Activated naive CD4-positive, alpha-beta T cell treated with anti-CD3 and anti-CD28 coated beads, Interleukin-2, amount 50 U/mL, for 72 hours (primary cell): ENCODE measurements at regions not wholly inside any gene's neighbourhood (a gene's known extent, or its start where the extent isn't known, plus 50 kb on each side); places are given as distances from the start of the nearest gene placed in this dataset.
"Not testable (repeated sequence)": the region's sequence is repeated elsewhere in the genome, so short reads cannot be mapped to it uniquely, and the experiment has no call there.

Source experiments
- ATAC-seq, 2 donors: fragments of 150-1000 bp; cut with Tn5 transposase; 2 replicates each; pipeline ENCODE4 v1.10.0; 2021; ENCODE audit warnings: mild to moderate bottlenecking in 2 of 2, moderate library complexity in 2 of 2
- DNase-seq, 2 donors: peaks; one replicate each; pipeline ENCODE4 v3.0.0; 2021 to 2022; ENCODE audit warnings: low spot score in 2 of 2
- H3K27ac Mint-ChIP-seq, 2 donors: one replicate each; pipeline ENCODE4 v1.8.0; 2022; ENCODE audit warnings: mild to moderate bottlenecking in 2 of 2, mixed read lengths in 2 of 2
- H3K36me3 Mint-ChIP-seq, 2 donors: one replicate each; pipeline ENCODE4 v1.8.0; 2022; ENCODE audit warnings: mixed read lengths in 2 of 2
- H3K9me3 Mint-ChIP-seq, 2 donors: one replicate each; pipeline ENCODE4 v1.8.0; 2022; ENCODE audit warnings: mixed read lengths in 2 of 2

- Mint-ChIP-seq H3K9me3 (peaks cover 17 to 18% of the 10 kb centered on the region in 2 donors), H3K36me3 (no peaks in the 10 kb centered on the region), H3K27ac (no peak overlapping the region)
- ATAC-seq (no peak), DNase-seq (no peak)
Observed at GRCh38 chr6:115221198-115221597, 839.5 kb downstream of the FRK start.

- no peak overlapping the region for H3K27ac Mint-ChIP-seq
- no peaks in the 10 kb centered on the region for H3K36me3 Mint-ChIP-seq
- peaks cover 18 to 19% of the 10 kb centered on the region in 2 donors for H3K9me3 Mint-ChIP-seq
- DNase-seq = no peak
- no peak for ATAC-seq
Observed at GRCh38 chr6:115220551-115221159, 840.0 kb downstream of the FRK start.

- peaks cover 12 to 14% of the 10 kb centered on the region in 2 donors for H3K9me3 Mint-ChIP-seq
- H3K36me3 Mint-ChIP-seq = no peaks in the 10 kb centered on the region
- H3K27ac Mint-ChIP-seq = no peak overlapping the region
- DNase-seq (no peak), ATAC-seq (no peak)
Observed at GRCh38 chr6:115219645-115220044, 841.0 kb downstream of the FRK start.

- H3K9me3 Mint-ChIP-seq = peaks cover 13 to 17% of the 10 kb centered on the region in 2 donors
- DNase-seq (no peak), ATAC-seq (no peak)
- no peaks in the 10 kb centered on the region for H3K36me3 Mint-ChIP-seq
- H3K27ac Mint-ChIP-seq = no peak overlapping the region
Observed at GRCh38 chr6:115216835-115217234, 843.9 kb downstream of the FRK start.

GRCh38 chr6:115214283-115214682 is 846.4 kb downstream of the FRK start:
- H3K27ac Mint-ChIP-seq = no peak overlapping the region
- no peak for ATAC-seq
- no peak for DNase-seq
- no peaks in the 10 kb centered on the region for H3K36me3 Mint-ChIP-seq
- H3K9me3 Mint-ChIP-seq = peaks cover 20 to 33% of the 10 kb centered on the region in 2 donors

GRCh38 chr6:115203381-115203780 is 857.3 kb downstream of the FRK start:
- Mint-ChIP-seq H3K36me3 (no peaks in the 10 kb centered on the region), H3K27ac (no peak overlapping the region), H3K9me3 (peaks cover 21 to 24% of the 10 kb centered on the region in 2 donors)
- no peak for DNase-seq
- ATAC-seq = no peak

- Mint-ChIP-seq H3K9me3 (peaks cover 7 to 22% of the 10 kb centered on the region in 2 donors), H3K27ac (no peak overlapping the region), H3K36me3 (no peaks in the 10 kb centered on the region)
- DNase-seq (no peak), ATAC-seq (no peak)
Observed at GRCh38 chr6:115194981-115195638, 852.3 kb upstream of the HS3ST5 start.

GRCh38 chr6:115191989-115192388 is 849.2 kb upstream of the HS3ST5 start:
- H3K9me3 Mint-ChIP-seq = peaks cover 5 to 12% of the 10 kb centered on the region in 2 donors

GRCh38 chr6:115190534-115190933 is 847.7 kb upstream of the HS3ST5 start:
- Mint-ChIP-seq H3K27ac (no peak overlapping the region), H3K36me3 (no peaks in the 10 kb centered on the region), H3K9me3 (peaks cover 5 to 12% of the 10 kb centered on the region in 2 donors)
- ATAC-seq (no peak), DNase-seq (no peak)

More at GRCh38 chr6:115191989-115192388, 849.2 kb upstream of the HS3ST5 start:
- H3K36me3 Mint-ChIP-seq = no peaks in the 10 kb centered on the region
- H3K27ac Mint-ChIP-seq = no peak overlapping the region
- no peak for DNase-seq
- ATAC-seq = no peak

- not testable (repeated sequence) for ATAC-seq, H3K27ac Mint-ChIP-seq, DNase-seq, H3K9me3 Mint-ChIP-seq, H3K36me3 Mint-ChIP-seq
Observed at GRCh38 chr6:115175456-115175855, 832.6 kb upstream of the HS3ST5 start.

- H3K27ac Mint-ChIP-seq, DNase-seq, H3K36me3 Mint-ChIP-seq, ATAC-seq: not testable (repeated sequence)
- H3K9me3 Mint-ChIP-seq = peaks cover 12 to 42% of the 10 kb centered on the region in 2 donors
Observed at GRCh38 chr6:115165912-115166311, 823.1 kb upstream of the HS3ST5 start.

- no peak for ATAC-seq
- H3K36me3 Mint-ChIP-seq = peaks cover 0 to 10% of the 10 kb centered on the region in 2 donors
Observed at GRCh38 chr6:115159733-115160132, 816.9 kb upstream of the HS3ST5 start.

GRCh38 chr6:115137910-115138309 is 795.1 kb upstream of the HS3ST5 start:
- ATAC-seq (no peak), DNase-seq (no peak)
- Mint-ChIP-seq H3K36me3 (peaks cover 0 to 5% of the 10 kb centered on the region in 2 donors), H3K9me3 (peaks cover 12% of the 10 kb centered on the region in 2 donors), H3K27ac (no peak overlapping the region)

More at GRCh38 chr6:115159733-115160132, 816.9 kb upstream of the HS3ST5 start:
- DNase-seq = no peak
- peaks cover 20 to 46% of the 10 kb centered on the region in 2 donors for H3K9me3 Mint-ChIP-seq
- H3K27ac Mint-ChIP-seq = no peak overlapping the region

GRCh38 chr6:115133790-115134189 is 791.0 kb upstream of the HS3ST5 start:
- DNase-seq (no peak), ATAC-seq (no peak)
- H3K36me3 Mint-ChIP-seq = no peaks in the 10 kb centered on the region
- H3K9me3 Mint-ChIP-seq = peaks cover 8 to 21% of the 10 kb centered on the region in 2 donors
- H3K27ac Mint-ChIP-seq = no peak overlapping the region

- H3K27ac Mint-ChIP-seq = no peak overlapping the region
- no peak for DNase-seq
- no peaks in the 10 kb centered on the region for H3K36me3 Mint-ChIP-seq
- H3K9me3 Mint-ChIP-seq = peaks cover 5 to 17% of the 10 kb centered on the region in 2 donors
- no peak for ATAC-seq
Observed at GRCh38 chr6:115131709-115132490, 789.1 kb upstream of the HS3ST5 start.

GRCh38 chr6:115121513-115121912 is 778.7 kb upstream of the HS3ST5 start:
- H3K27ac Mint-ChIP-seq, DNase-seq: not testable (repeated sequence)

GRCh38 chr6:115120391-115120790 is 777.6 kb upstream of the HS3ST5 start:
- no peaks in the 10 kb centered on the region for H3K36me3 Mint-ChIP-seq
- DNase-seq (no peak), ATAC-seq (no peak)
- H3K9me3 Mint-ChIP-seq = peaks cover 0 to 10% of the 10 kb centered on the region in 2 donors
- H3K27ac Mint-ChIP-seq = no peak overlapping the region

More at GRCh38 chr6:115121513-115121912, 778.7 kb upstream of the HS3ST5 start:
- H3K36me3 Mint-ChIP-seq, ATAC-seq: not testable (repeated sequence)
- peaks cover 0 to 10% of the 10 kb centered on the region in 2 donors for H3K9me3 Mint-ChIP-seq
